ENCODE measurements at regions not wholly inside any gene's neighbourhood (a gene's known extent, or its start where the extent isn't known, plus 50 kb on each side); places are given as distances from the start of the nearest gene placed in this dataset.
"Not testable (repeated sequence)": the region's sequence is repeated elsewhere in the genome, so short reads cannot be mapped to it uniquely, and the experiment has no call there.

DNA sequence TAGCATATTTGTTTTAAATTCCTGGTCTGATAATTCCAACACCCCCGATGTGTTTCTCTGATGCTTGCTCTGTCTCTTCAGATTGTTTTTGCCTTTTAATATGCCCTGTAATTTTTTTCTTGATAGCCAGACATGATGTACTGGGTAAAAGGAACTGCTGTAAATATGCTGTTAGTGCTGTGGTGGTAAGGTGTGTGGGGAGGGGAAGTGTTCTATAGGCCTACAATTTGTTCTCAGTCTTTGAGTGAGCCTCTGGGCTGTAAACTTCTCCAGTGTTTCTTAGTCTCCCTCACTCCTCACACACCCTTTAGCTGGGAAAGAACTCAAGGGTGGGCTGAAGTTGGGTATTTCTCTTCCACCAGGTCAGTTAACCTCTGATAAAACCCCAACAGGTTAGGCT, 147.0 kb upstream of the OR4E1 start:
- DNase-seq, result no peak
- no peak overlapping the region for H3K4me3 Mint-ChIP-seq
- peaks cover 9% of the 10 kb centered on the region for H3K9me3 Mint-ChIP-seq
- no peak overlapping the region for H3K27ac Mint-ChIP-seq
- H3K27me3 Mint-ChIP-seq, result peaks cover 9% of the 10 kb centered on the region
- H3K4me1 Mint-ChIP-seq (ENCODE audit: low read depth), result peaks cover 10% of the 10 kb centered on the region
- ChIA-PET POLR2A (no interaction called here), CTCF (interaction anchor here (1.0 to 1.5 kb wide), 4 partner anchors 14 to 86 kb away, joined by 3 read pairs; no protein-coding TSS in a partner anchor)
- intact Hi-C loops (cut with micrococcal nuclease), result loop anchor here (10.0 kb wide), 1 partner anchor 56 kb away; no protein-coding TSS in a partner anchor
- H3K36me3 Mint-ChIP-seq, result no peaks in the 10 kb centered on the region

DNA sequence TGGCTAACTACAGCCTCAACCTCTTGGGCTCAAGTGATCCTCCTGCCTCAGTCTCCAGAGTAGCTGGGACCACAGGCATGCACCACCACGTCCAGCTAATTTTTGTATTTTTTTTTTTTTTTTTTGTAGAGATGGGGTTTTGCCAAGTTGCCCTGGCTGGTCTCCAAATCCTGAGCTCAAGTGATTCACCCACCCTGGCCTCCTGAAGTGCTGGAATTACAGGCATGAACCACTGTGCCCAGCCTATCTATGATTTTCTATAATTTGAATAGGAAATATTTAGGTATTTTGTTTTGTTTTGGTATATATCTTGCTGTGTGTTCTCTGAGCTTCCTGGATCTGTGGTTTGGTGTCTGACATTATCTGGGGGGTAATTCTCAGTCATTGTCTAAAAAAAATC, 146.3 kb upstream of the OR4E1 start:
- H3K4me1 Mint-ChIP-seq (ENCODE audit: low read depth); H3K36me3 Mint-ChIP-seq; DNase-seq; H3K9me3 Mint-ChIP-seq; H3K4me3 Mint-ChIP-seq; H3K27me3 Mint-ChIP-seq; POLR2A ChIA-PET; H3K27ac Mint-ChIP-seq: not testable (repeated sequence)
- intact Hi-C loops (cut with micrococcal nuclease), result loop anchor here (10.0 kb wide), 1 partner anchor 55 kb away; no protein-coding TSS in a partner anchor
- CTCF ChIA-PET, result interaction anchor here (1.0 to 1.5 kb wide), 5 partner anchors 15 to 86 kb away, joined by 3 to 6 read pairs (median 3); no protein-coding TSS in a partner anchor

DNA sequence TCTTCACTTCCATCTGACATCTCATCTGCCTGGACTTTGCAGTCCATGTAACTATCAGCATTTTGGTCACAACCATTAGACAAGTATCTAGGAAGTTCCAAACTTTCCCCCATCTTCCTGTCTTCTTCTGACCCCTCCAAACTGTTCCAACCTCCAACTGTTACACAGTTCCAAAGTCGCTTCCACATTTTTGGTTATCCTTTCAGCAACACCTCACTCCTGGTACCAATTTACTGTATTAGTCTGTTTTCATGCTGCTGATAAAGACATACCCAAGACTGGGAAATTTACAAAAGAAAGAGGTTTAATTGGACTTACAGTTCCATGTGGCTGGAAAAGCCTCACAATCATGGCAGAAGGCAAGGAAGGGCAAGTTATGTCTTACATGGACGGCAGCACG, 143.4 kb upstream of the OR4E1 start:
- DNase-seq; H3K27ac Mint-ChIP-seq; POLR2A ChIA-PET; H3K36me3 Mint-ChIP-seq; H3K4me1 Mint-ChIP-seq (ENCODE audit: low read depth); intact Hi-C loops (cut with micrococcal nuclease); H3K27me3 Mint-ChIP-seq; H3K4me3 Mint-ChIP-seq: not testable (repeated sequence)
- CTCF ChIA-PET, result interaction anchor here (0.9 kb wide), 2 partner anchors 8 to 35 kb away, joined by 4 to 5 read pairs; no protein-coding TSS in a partner anchor
- peaks cover 13% of the 10 kb centered on the region for H3K9me3 Mint-ChIP-seq

DNA sequence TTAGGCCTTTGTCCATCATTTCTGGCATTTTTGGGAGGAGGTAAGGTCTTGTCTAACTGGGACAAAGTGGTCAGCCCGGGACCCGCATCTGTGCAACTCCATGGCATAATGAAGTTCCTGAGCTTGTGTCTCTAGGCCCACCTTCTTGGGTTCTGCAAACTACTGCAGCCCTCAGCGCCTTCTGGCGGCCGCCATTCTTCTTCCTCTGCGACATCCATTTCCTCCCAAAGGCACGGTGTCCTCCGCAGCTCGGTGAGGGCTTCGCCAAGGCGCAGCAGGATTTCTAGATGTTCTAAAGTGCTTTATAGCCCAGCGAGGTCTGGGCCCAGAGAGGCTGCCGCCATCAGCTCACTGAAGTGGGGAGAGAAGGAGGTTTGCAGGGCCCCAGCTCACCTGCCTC, 134.4 kb upstream of the OR4E1 start:
- Mint-ChIP-seq H3K4me3 (no peak overlapping the region), H3K4me1 (ENCODE audit: low read depth) (no peaks in the 10 kb centered on the region), H3K27me3 (peaks cover 15% of the 10 kb centered on the region), H3K9me3 (no peaks in the 10 kb centered on the region), H3K36me3 (no peaks in the 10 kb centered on the region), H3K27ac (no peak overlapping the region)
- intact Hi-C loops (cut with micrococcal nuclease), result no loop called here
- POLR2A ChIA-PET, result no interaction called here
- CTCF ChIA-PET, result no interaction called here
- DNase-seq, result no peak

- intact Hi-C loops (cut with micrococcal nuclease), result no loop called here
These were observed 131.4 kb upstream of the OR4E1 start for GRCh38 chr14:21804981-21805380.

DNA sequence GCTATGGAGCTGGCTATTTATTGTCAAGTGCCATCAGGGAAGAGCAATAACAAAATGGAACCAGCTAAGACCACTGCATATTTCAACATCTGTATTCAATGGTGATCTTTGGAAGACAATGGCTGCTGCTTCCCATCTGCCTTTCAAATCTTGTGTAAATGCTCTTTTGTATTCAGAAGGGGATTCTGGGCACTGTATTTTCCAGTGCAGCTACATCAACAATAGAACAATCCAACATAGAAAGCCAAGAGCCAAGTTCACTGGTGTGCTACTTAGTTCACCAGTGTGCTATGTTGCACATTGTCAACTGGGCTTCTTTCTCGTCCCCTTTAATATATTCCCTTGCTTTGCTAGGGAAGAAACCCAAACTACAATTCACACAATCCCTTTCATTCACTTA, 128.8 kb upstream of the OR4E1 start:
- H3K27me3 Mint-ChIP-seq, result peaks cover 8% of the 10 kb centered on the region
- H3K9me3 Mint-ChIP-seq, result no peaks in the 10 kb centered on the region
- no peaks in the 10 kb centered on the region for H3K4me1 Mint-ChIP-seq (ENCODE audit: low read depth)
- intact Hi-C loops (cut with micrococcal nuclease), result no loop called here
- no peak overlapping the region for H3K4me3 Mint-ChIP-seq
- no peak overlapping the region for H3K27ac Mint-ChIP-seq
- POLR2A ChIA-PET, result no interaction called here
- no peak for DNase-seq
- CTCF ChIA-PET, result interaction anchor here (0.9 kb wide), 1 partner anchor 22 kb away, joined by 3 read pairs; no protein-coding TSS in a partner anchor
- H3K36me3 Mint-ChIP-seq, result no peaks in the 10 kb centered on the region

More at GRCh38 chr14:21804981-21805380, 131.4 kb upstream of the OR4E1 start:
- H3K4me3 Mint-ChIP-seq, result no peak overlapping the region
- POLR2A ChIA-PET, result no interaction called here
- no peak for DNase-seq
- H3K27ac Mint-ChIP-seq, result no peak overlapping the region
- peaks cover 13% of the 10 kb centered on the region for H3K27me3 Mint-ChIP-seq
- CTCF ChIA-PET, result no interaction called here
- no peaks in the 10 kb centered on the region for H3K36me3 Mint-ChIP-seq
- no peaks in the 10 kb centered on the region for H3K9me3 Mint-ChIP-seq
- H3K4me1 Mint-ChIP-seq (ENCODE audit: low read depth), result no peaks in the 10 kb centered on the region

DNA sequence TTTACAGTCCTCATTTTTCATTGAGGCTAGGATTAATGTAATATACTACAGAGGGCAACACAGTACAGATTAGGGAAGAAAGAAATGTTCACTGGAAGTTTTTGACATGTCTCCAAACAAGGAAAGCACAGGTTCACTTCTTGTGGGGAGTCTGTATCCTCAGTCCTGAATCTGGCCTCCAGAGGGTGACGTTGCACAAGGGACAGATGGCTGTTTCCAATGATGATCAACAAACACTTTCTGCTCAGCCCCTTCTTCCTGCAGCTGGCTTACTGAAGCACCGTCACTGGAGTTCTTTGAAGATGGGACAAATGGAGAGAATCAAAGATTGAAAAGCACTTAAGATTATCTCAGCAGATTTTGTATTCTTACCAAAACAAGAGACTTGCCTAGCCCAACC, 123.3 kb upstream of the OR4E1 start:
- H3K27me3 Mint-ChIP-seq, result peaks cover 3% of the 10 kb centered on the region
- ChIA-PET POLR2A (no interaction called here), CTCF (no interaction called here)
- H3K4me1 Mint-ChIP-seq (ENCODE audit: low read depth), result no peaks in the 10 kb centered on the region
- H3K36me3 Mint-ChIP-seq, result no peaks in the 10 kb centered on the region
- H3K4me3 Mint-ChIP-seq, result peak overlapping the region; percentile 58
- DNase-seq, result peak; percentile 24
- intact Hi-C loops (cut with micrococcal nuclease), result no loop called here
- peaks cover 9% of the 10 kb centered on the region for H3K9me3 Mint-ChIP-seq
- H3K27ac Mint-ChIP-seq, result peak overlapping the region; percentile 38

DNA sequence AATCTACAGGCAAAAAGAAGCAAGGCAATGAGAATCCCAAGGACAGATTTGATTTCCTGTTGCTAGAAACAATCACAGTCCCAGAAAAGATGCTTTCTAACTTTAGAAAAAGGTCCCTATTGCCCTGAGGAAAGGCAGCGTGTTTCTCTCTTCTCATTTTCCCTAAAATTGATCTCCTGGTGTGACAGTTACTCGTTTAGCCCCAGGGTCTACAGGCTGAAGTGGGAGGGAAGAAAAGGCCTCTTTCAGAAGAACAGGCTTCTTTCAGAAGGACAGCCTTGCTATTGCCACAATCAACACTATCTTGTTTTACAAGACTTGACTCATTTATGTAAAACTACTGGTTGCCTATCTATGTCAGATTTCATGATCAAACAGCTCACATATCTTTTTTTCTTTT, 121.8 kb upstream of the OR4E1 start:
- H3K27me3 Mint-ChIP-seq, result peaks cover 1% of the 10 kb centered on the region
- CTCF ChIA-PET, result interaction anchor here (0.5 to 1.2 kb wide), 2 partner anchors 28 to 742 kb away, joined by 3 read pairs; no protein-coding TSS in a partner anchor

DNA sequence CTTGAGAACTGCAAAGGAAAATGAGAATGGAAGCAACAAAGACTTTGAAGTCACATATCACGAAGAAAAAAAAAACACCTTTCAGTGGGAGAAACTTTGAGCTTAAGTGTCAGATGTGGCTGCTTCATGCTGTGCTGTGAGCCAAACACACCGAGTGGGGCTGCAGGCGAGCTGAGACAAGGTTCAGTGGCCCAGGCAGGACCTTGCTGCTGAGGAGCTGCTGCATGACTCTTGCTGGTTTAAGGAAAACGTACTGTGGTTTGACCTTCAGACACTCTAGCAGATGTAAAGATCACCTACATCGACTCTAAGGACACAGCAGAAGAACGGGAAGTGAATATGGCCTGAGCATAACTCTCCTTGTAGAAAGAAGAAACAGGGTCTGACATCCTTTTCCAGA, 118.1 kb upstream of the OR4E1 start:
- POLR2A ChIA-PET, result interaction anchor here (0.6 kb wide), 1 partner anchor 109 kb away, joined by 6 read pairs; no protein-coding TSS in a partner anchor

More for the DNA sequence above, 121.8 kb upstream of the OR4E1 start:
- DNase-seq, result no peak
- POLR2A ChIA-PET, result no interaction called here
- Mint-ChIP-seq H3K27ac (no peak overlapping the region), H3K9me3 (peaks cover 9% of the 10 kb centered on the region), H3K4me1 (ENCODE audit: low read depth) (no peaks in the 10 kb centered on the region), H3K4me3 (no peak overlapping the region), H3K36me3 (no peaks in the 10 kb centered on the region)
- intact Hi-C loops (cut with micrococcal nuclease), result no loop called here

DNA sequence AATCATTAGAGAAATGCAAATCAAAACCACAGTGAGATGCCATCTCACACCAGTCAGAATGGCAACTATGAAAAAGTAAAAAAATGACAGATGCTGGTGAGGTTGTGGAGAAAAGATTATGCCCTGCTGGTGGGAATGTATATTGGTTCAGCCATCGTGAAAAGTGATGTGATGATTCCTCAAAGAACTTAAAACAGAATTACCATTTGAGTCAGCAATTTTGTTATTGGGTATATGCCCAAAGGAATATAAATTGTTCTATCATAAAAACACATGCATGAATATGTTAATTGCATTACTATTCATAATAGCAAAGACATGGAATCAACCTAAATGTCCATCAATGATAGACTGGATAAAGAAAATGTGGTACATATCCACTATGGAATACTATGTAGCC, 115.1 kb upstream of the OR4E1 start:
- H3K4me3 Mint-ChIP-seq; H3K9me3 Mint-ChIP-seq; CTCF ChIA-PET; DNase-seq; intact Hi-C loops (cut with micrococcal nuclease); H3K27ac Mint-ChIP-seq; POLR2A ChIA-PET; H3K36me3 Mint-ChIP-seq; H3K4me1 Mint-ChIP-seq (ENCODE audit: low read depth): not testable (repeated sequence)
- H3K27me3 Mint-ChIP-seq, result peaks cover 14% of the 10 kb centered on the region

More for the DNA sequence above, 118.1 kb upstream of the OR4E1 start:
- peaks cover 5% of the 10 kb centered on the region for H3K27me3 Mint-ChIP-seq
- intact Hi-C loops (cut with micrococcal nuclease), result no loop called here
- DNase-seq, result no peak
- no peaks in the 10 kb centered on the region for H3K36me3 Mint-ChIP-seq
- CTCF ChIA-PET, result interaction anchor here (0.6 to 2.7 kb wide), 3 partner anchors 15 to 60 kb away, joined by 3 to 9 read pairs (median 5); no protein-coding TSS in a partner anchor
- no peaks in the 10 kb centered on the region for H3K4me1 Mint-ChIP-seq (ENCODE audit: low read depth)
- H3K27ac Mint-ChIP-seq, result no peak overlapping the region
- H3K9me3 Mint-ChIP-seq, result peaks cover 9% of the 10 kb centered on the region
- no peak overlapping the region for H3K4me3 Mint-ChIP-seq

- H3K36me3 Mint-ChIP-seq; H3K27ac Mint-ChIP-seq; H3K4me1 Mint-ChIP-seq (ENCODE audit: low read depth); POLR2A ChIA-PET; CTCF ChIA-PET; H3K9me3 Mint-ChIP-seq; DNase-seq; H3K4me3 Mint-ChIP-seq; intact Hi-C loops (cut with micrococcal nuclease): not testable (repeated sequence)
- peaks cover 17% of the 10 kb centered on the region for H3K27me3 Mint-ChIP-seq
These were observed 113.6 kb upstream of the OR4E1 start for GRCh38 chr14:21787242-21787641.

- H3K9me3 Mint-ChIP-seq, result no peaks in the 10 kb centered on the region
- H3K27me3 Mint-ChIP-seq, result peaks cover 18% of the 10 kb centered on the region
These were observed 107.9 kb upstream of the OR4E1 start for GRCh38 chr14:21781543-21781942.

GRCh38 chr14:21780429-21781084, 106.9 kb upstream of the OR4E1 start:
- no peak overlapping the region for H3K4me3 Mint-ChIP-seq
- H3K4me1 Mint-ChIP-seq (ENCODE audit: low read depth), result no peaks in the 10 kb centered on the region
- no peak for DNase-seq

More at GRCh38 chr14:21781543-21781942, 107.9 kb upstream of the OR4E1 start:
- no peaks in the 10 kb centered on the region for H3K4me1 Mint-ChIP-seq (ENCODE audit: low read depth)
- ChIA-PET POLR2A (no interaction called here), CTCF (interaction anchor here (0.7 kb wide), 1 partner anchor 214 kb away, joined by 3 read pairs; no protein-coding TSS in a partner anchor)
- intact Hi-C loops (cut with micrococcal nuclease), result no loop called here
- H3K36me3 Mint-ChIP-seq, result no peaks in the 10 kb centered on the region
- H3K27ac Mint-ChIP-seq, result no peak overlapping the region
- no peak for DNase-seq
- no peak overlapping the region for H3K4me3 Mint-ChIP-seq

More at GRCh38 chr14:21780429-21781084, 106.9 kb upstream of the OR4E1 start:
- ChIA-PET POLR2A (no interaction called here), CTCF (interaction anchor here (0.8 kb wide), 1 partner anchor 20 kb away, joined by 3 read pairs; no protein-coding TSS in a partner anchor)
- Mint-ChIP-seq H3K27ac (no peak overlapping the region), H3K9me3 (no peaks in the 10 kb centered on the region), H3K27me3 (peaks cover 16% of the 10 kb centered on the region), H3K36me3 (no peaks in the 10 kb centered on the region)
- intact Hi-C loops (cut with micrococcal nuclease), result no loop called here
